Duodenal mucosa (tissue), 2 donors: ENCODE measurements at regions not wholly inside any gene's neighbourhood (a gene's known extent, or its start where the extent isn't known, plus 50 kb on each side); places are given as distances from the start of the nearest gene placed in this dataset.
"Not testable (repeated sequence)": the region's sequence is repeated elsewhere in the genome, so short reads cannot be mapped to it uniquely, and the experiment has no call there.

Experiments used
- H3K27ac ChIP-seq: one replicate; pipeline ENCODE4 v1.7.0; 2013; ENCODE audit warnings: low read depth, low read length
- H3K27me3 ChIP-seq, 2 donors: one replicate each; pipeline ENCODE4 v1.7.0; 2013; ENCODE audit warnings: low read length in 2 of 2, control low read depth in 1 of 2; ENCODE audit not compliant: insufficient read depth in 2 of 2, control insufficient read depth in 1 of 2
- H3K36me3 ChIP-seq, 2 donors: one replicate each; pipeline ENCODE4 v1.7.0; 2013; ENCODE audit warnings: low read length in 2 of 2, control low read depth in 1 of 2; ENCODE audit not compliant: insufficient read depth in 2 of 2, control insufficient read depth in 1 of 2
- H3K4me1 ChIP-seq, 2 donors: one replicate each; pipeline ENCODE4 v1.7.0; 2013; ENCODE audit warnings: low read length in 2 of 2, control low read depth in 1 of 2; ENCODE audit not compliant: insufficient read depth in 2 of 2, control insufficient read depth in 1 of 2
- H3K4me3 ChIP-seq, 2 donors: one replicate each; pipeline ENCODE4 v1.7.0; 2013; ENCODE audit warnings: low read length in 2 of 2, low read depth in 1 of 2
- H3K9ac ChIP-seq, 2 donors: one replicate each; pipeline ENCODE4 v1.7.0; 2013; ENCODE audit warnings: low read length in 2 of 2, low read depth in 1 of 2
- H3K9me3 ChIP-seq, 2 donors: one replicate each; pipeline ENCODE4 v1.7.0; 2013; ENCODE audit warnings: low read length in 2 of 2, control low read depth in 1 of 2; ENCODE audit not compliant: control insufficient read depth in 1 of 2

DNA sequence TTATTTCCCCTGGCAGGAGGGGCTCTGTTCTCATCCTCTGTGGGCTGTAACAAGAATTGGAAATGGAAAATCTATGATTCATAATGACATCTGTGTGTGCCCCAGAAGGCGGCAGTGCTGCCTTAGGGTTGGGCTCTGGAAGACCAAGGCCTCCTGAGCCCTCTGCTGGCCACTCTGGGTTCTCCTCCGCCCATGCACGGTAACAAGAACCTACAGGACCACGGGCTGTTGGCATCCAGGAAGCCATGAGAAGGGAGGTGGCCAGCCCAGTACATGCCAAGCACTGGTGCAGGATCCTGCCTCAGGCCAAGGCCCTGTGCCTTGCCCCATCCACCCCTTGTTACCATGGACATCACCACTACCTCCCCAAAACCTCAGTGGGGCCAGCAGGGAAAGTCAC lies 454.2 kb downstream of the TP53TG3F start:
- H3K27ac ChIP-seq, H3K9ac ChIP-seq, H3K4me1 ChIP-seq, H3K36me3 ChIP-seq, H3K4me3 ChIP-seq, H3K9me3 ChIP-seq, H3K27me3 ChIP-seq: not testable (repeated sequence)

DNA sequence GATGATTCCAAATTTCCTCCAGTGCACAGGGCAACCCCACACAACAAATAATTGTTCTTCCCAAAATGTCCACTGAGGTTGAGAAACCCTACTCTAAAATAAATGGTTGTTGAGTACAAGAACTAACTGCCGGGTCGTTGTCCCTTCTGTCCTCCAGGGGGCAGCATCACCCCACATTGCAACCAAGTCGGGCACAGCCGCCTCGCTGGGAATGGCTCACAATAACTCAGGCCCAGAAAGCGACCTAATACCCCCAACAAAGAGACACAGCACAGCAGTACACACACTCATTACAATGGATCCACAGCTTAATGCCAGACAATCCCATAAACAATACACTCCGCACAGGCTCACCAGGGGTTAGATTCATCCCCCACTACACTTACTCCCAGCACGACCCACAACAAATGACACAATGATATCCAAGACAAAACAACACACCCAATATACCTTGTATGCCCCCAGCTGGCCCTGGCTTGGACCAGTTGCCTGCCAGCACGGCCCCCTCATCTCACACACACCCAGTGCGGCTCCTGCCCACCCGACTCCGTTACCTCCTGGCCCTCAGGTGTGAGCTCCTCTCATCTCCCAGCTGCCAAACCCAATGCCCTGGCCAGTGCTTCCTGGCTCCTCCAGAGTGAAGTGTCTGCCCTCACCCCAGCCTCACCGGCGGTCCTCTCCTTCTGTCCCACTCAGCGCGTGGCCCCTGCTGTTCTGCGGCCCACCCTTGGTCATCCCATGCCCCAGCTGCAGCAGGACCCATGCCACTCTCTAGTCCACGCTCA lies 461.5 kb downstream of the TP53TG3F start:
- H3K9ac ChIP-seq, H3K36me3 ChIP-seq, H3K27ac ChIP-seq, H3K9me3 ChIP-seq, H3K4me3 ChIP-seq, H3K4me1 ChIP-seq, H3K27me3 ChIP-seq: not testable (repeated sequence)

DNA sequence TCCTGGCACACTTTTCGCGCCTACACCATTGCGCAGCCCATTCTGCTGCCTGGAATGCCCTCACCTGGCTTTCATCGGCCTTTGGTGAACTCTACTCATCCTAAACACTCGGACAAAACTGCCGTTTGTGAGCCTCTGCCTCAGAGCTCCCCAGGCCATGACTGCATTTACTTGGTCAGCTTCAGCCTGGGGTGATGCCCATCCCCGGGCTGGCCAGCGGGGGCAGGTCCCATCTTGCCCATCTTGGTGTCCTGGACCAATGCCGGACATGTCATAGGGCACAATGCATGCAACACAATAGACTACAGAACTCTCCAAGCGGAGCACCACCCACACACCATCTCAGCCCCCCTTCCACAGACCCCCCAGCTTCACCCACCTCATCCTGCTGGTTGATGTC lies 463.5 kb downstream of the TP53TG3F start:
- not testable (repeated sequence) for H3K4me3 ChIP-seq, H3K4me1 ChIP-seq, H3K9ac ChIP-seq, H3K36me3 ChIP-seq, H3K9me3 ChIP-seq, H3K27me3 ChIP-seq, H3K27ac ChIP-seq

DNA sequence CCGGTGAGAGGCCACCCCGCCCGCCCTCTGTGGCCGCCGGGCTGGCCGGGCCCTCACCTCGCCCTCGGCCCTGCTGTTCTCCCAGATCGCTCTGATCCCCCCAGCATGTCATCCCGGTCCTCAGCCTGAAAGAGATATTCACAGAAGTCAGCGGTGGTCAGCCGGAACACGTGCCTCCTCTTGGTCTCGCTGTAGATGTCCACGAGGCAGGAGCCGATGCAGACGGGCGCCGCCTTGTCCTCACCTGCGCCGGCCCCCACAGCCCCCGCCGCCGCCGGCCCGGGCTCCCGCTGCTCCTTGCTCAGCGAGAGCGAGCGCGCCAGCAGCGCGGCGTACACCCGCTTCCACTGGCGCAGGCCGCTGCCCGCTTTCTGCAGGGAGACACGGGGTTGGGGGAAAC lies 468.6 kb downstream of the TP53TG3F start:
- H3K27me3 ChIP-seq, H3K9me3 ChIP-seq, H3K36me3 ChIP-seq, H3K4me3 ChIP-seq, H3K4me1 ChIP-seq, H3K27ac ChIP-seq, H3K9ac ChIP-seq: not testable (repeated sequence)

DNA sequence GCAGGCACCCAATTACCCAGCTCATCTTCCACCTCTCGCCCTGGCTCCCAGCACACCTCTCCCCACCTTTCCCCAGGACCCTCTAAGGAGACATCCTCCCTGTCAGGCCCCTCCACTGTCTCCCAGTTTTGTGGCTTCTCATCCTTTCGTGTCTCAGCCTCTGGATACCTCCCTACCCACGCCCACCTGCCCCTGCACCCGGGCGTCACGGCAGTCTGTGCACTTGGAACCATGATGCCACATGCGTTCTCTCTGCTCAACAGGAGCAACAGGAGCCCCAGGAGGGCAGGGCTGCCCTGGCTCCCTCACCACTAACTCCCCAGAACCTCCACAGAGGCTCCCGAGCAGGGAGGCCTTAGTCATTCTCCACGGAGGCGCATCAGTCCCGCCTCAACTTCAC lies 472.8 kb downstream of the TP53TG3F start:
- H3K4me1 ChIP-seq, H3K27ac ChIP-seq: not testable (repeated sequence)

DNA sequence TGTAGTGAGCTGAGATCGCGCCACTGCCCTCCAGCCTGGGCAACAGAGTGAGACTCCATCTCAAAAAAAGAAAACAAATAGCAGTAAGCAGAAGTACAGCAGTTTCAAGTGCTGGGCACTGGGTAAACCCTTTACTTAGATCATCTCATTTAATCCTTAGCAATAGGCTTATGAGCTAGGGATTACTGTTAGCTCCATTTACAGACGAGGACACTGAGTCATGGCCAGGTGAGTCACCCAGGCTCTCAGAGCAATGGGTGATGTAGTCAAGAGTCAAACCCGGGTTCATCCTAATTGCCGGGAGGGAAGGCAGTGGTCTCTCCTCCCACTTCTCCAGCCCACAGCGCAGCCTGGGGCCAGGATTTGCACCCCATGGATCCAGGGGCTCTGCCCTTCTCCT lies 473.6 kb downstream of the TP53TG3F start:
- not testable (repeated sequence) for H3K27ac ChIP-seq, H3K9me3 ChIP-seq, H3K4me3 ChIP-seq, H3K27me3 ChIP-seq, H3K9ac ChIP-seq, H3K36me3 ChIP-seq, H3K4me1 ChIP-seq

More for the DNA sequence above, 472.8 kb downstream of the TP53TG3F start:
- H3K4me3 ChIP-seq, H3K36me3 ChIP-seq, H3K9me3 ChIP-seq, H3K9ac ChIP-seq, H3K27me3 ChIP-seq: not testable (repeated sequence)

DNA sequence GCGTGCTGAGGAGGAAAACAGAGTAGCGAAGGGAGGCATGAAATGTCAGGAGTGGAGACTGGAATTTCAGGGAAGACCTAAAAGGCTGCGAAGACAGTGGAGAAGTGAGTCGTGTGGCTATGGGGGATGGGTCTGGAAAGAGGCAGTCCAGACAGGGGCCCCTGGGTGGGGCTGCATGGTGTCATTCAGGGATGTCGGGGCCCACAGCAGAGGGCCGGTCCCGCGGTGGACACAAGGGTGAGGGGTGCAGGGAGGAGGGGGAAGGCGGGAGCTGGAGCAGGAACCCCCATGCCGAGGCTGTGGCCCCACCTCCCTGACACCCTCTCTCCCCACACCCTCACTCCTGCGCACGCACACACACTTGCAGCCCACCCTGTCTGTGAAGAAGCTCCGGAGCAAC lies 476.4 kb downstream of the TP53TG3F start:
- H3K27ac ChIP-seq, H3K9ac ChIP-seq, H3K9me3 ChIP-seq, H3K4me1 ChIP-seq, H3K27me3 ChIP-seq, H3K36me3 ChIP-seq, H3K4me3 ChIP-seq: not testable (repeated sequence)

DNA sequence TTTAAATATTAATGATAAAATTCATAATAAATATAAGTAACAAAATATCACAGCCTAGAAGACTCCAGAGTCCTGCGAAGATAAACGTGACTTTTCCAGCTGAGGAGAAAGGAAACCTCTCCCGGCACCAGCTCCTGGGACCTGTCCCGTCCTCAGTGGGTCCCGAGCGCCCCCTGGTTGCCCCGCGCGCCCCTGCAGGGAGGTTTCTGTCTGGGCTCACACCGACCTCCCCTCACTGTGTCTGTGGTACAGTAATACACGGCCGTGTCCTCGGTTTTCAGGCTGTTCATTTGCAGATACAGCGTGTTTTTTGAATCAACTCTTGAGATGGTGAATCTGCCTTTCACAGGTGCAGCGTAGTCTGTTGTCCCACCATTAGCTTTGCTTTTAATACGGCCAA lies 478.7 kb downstream of the TP53TG3F start:
- H3K27me3 ChIP-seq, H3K27ac ChIP-seq, H3K36me3 ChIP-seq, H3K9ac ChIP-seq, H3K4me3 ChIP-seq, H3K4me1 ChIP-seq, H3K9me3 ChIP-seq: not testable (repeated sequence)

DNA sequence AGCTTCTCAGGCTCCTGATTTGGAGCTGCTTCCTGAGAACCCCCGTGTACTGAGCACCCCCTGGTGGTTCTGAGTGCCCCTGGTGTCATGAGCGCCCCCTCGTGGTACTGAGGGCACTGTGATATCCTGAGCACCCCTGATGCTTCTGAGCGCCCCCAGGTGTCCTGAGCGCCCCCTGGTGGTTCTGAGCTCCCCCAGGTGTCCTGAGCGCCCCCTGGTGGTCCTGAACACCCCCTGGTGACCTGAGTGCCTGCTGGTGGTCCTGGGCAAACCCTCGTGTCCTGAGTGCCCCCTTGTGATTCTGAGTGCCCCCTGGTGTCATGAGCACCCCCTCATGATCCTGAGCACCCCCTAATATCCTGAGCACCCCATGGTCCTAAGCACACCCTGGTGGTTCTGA lies 502.1 kb downstream of the TP53TG3F start:
- H3K36me3 ChIP-seq, H3K4me1 ChIP-seq, H3K27me3 ChIP-seq, H3K27ac ChIP-seq, H3K4me3 ChIP-seq, H3K9ac ChIP-seq, H3K9me3 ChIP-seq: not testable (repeated sequence)

DNA sequence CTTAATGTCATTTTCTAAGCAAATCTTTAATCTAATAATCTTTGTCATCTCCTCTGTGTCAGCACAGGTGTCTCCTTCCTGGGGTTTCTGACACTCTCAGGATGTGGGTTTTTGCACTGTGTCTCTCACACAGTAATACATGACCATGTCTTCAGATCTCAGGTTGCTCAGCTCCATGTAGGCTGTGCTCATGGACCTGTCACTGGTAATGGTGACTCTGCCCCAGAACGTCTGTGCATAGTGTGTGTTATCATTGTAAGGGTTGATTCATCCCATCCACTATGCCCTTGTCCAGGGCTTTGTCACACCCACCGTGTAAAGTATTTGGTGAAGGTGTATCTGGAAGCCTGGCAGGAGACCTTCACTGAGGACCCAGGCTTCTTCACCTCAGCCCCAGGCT lies 506.1 kb downstream of the TP53TG3F start:
- H3K9ac ChIP-seq, H3K4me1 ChIP-seq, H3K36me3 ChIP-seq, H3K27ac ChIP-seq, H3K4me3 ChIP-seq, H3K9me3 ChIP-seq, H3K27me3 ChIP-seq: not testable (repeated sequence)

DNA sequence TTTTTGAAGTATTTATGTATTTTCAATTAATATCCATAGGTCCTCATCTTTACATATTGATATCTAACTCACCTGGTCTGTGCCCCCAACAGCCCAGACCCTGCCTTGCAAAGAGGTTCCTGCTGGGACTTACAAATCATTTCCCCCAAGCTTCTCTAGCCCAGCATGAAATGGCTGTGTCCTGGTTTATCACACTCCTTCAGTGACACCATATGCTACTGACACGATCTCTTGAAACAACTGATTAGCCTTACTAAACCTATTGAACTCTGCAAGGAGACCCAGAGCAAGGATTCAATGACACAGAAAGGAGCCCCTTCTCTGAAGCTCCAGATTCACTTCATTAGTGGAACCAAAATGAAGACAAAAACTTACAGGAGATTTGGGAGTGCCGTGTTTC lies 507.4 kb downstream of the TP53TG3F start:
- not testable (repeated sequence) for H3K36me3 ChIP-seq

More for the DNA sequence above, 507.4 kb downstream of the TP53TG3F start:
- H3K4me1 ChIP-seq, H3K4me3 ChIP-seq, H3K27ac ChIP-seq, H3K9me3 ChIP-seq, H3K9ac ChIP-seq, H3K27me3 ChIP-seq: not testable (repeated sequence)
